ENCODE measurements at regions not wholly inside any gene's neighbourhood (a gene's known extent, or its start where the extent isn't known, plus 50 kb on each side); places are given as distances from the start of the nearest gene placed in this dataset.

- TF ChIP-seq, protein P1, sequence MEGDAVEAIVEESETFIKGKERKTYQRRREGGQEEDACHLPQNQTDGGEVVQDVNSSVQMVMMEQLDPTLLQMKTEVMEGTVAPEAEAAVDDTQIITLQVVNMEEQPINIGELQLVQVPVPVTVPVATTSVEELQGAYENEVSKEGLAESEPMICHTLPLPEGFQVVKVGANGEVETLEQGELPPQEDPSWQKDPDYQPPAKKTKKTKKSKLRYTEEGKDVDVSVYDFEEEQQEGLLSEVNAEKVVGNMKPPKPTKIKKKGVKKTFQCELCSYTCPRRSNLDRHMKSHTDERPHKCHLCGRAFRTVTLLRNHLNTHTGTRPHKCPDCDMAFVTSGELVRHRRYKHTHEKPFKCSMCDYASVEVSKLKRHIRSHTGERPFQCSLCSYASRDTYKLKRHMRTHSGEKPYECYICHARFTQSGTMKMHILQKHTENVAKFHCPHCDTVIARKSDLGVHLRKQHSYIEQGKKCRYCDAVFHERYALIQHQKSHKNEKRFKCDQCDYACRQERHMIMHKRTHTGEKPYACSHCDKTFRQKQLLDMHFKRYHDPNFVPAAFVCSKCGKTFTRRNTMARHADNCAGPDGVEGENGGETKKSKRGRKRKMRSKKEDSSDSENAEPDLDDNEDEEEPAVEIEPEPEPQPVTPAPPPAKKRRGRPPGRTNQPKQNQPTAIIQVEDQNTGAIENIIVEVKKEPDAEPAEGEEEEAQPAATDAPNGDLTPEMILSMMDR (IDR thresholded peaks at IDR 0.05), result no peak
- H3K36me3 ChIP-seq, result no peaks in the 10 kb centered on the region
Measured at GRCh38 chr17:13986855-13987254, 82.4 kb upstream of the COX10 start.

DNA sequence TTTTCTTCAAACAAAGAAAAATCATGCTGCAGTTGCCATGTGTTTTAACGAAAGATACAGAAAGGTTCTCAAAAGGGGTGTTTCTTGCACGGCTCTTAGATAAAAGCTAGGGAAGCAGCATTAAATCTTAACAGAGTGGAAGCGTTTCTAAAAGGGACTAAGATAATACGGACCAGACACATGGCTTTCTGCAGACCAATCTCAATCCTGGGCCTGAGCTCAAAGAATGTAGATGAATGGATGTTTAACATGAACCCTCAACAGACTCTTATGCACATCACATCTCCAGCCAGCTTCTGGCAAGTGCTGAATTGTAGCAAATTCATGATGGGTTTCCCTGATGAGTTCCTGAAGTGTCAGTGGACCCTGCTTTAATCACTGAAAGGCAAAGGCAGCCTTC is 80.2 kb upstream of the COX10 start:
- TF ChIP-seq, protein P1 (IDR thresholded peaks at IDR 0.05), result no peak
- no peaks in the 10 kb centered on the region for H3K36me3 ChIP-seq
- no peak for DNase-seq (ENCODE audit: low spot score)

More at GRCh38 chr17:13986855-13987254, 82.4 kb upstream of the COX10 start:
- Histone ChIP-seq H3K27ac (no peak overlapping the region), H3K27me3 (no peaks in the 10 kb centered on the region), H3K9me3 (no peaks in the 10 kb centered on the region), H3K4me1 (no peaks in the 10 kb centered on the region), H3K4me3 (no peak overlapping the region)
- no peak for DNase-seq (ENCODE audit: low spot score)

DNA sequence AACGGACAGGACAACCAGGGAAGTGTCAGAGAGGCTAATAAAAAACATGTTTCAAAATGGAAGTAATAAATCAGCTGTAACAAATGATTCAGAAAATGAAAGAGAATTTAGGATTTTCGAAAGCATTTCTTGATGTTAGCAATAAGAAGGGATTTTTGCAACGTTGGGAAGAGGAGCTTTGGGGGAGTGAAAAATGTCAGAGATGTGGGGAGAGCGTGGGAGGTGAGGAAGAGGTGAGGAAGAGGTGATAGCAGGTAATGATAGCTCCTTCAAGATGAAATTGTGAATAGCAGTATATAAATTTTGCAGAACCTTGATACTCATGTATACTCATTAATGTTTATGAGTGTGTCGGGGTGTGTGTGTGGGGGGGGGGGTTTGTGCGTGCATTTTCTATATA is 76.2 kb upstream of the COX10 start:
- Histone ChIP-seq H3K4me1 (no peaks in the 10 kb centered on the region), H3K4me3 (no peak overlapping the region), H3K36me3 (no peaks in the 10 kb centered on the region), H3K27me3 (no peaks in the 10 kb centered on the region), H3K9me3 (no peaks in the 10 kb centered on the region), H3K27ac (no peak overlapping the region)
- TF ChIP-seq, protein P1 (IDR thresholded peaks at IDR 0.05), result no peak
- no peak for DNase-seq (ENCODE audit: low spot score)

More for the DNA sequence above, 80.2 kb upstream of the COX10 start:
- no peaks in the 10 kb centered on the region for H3K9me3 ChIP-seq
- no peaks in the 10 kb centered on the region for H3K4me1 ChIP-seq
- H3K27me3 ChIP-seq, result no peaks in the 10 kb centered on the region
- no peak overlapping the region for H3K4me3 ChIP-seq
- H3K27ac ChIP-seq, result no peak overlapping the region

- TF ChIP-seq, protein P1 (IDR thresholded peaks at IDR 0.05), result no peak
- H3K9me3 ChIP-seq, result no peaks in the 10 kb centered on the region
- H3K27me3 ChIP-seq, result no peaks in the 10 kb centered on the region
Measured at GRCh38 chr17:13994050-13994449, 75.3 kb upstream of the COX10 start.

GRCh38 chr17:13995856-13996271 is 73.4 kb upstream of the COX10 start:
- H3K9me3 ChIP-seq, result no peaks in the 10 kb centered on the region

More at GRCh38 chr17:13994050-13994449, 75.3 kb upstream of the COX10 start:
- no peaks in the 10 kb centered on the region for H3K4me1 ChIP-seq
- no peak overlapping the region for H3K27ac ChIP-seq
- no peak overlapping the region for H3K4me3 ChIP-seq
- no peaks in the 10 kb centered on the region for H3K36me3 ChIP-seq
- DNase-seq (ENCODE audit: low spot score), result no peak

DNA sequence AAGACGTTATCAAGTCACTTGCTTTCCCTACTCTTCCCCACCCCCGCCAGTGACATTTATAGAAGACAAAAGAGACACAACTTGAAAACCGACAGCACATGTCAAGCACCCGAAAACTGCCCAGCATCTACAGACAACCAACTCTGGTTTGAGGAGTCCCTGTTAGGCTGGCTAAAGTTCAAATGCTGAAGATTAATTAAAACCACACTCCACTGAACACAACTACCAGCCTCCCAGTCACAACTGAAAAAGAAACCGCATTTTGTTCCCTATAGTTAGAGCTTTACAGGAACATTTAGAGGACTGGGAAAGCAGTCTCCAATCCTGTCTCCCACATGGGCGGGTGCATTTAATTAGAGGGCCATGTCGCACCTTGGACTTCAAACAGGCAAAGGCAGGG is 73.0 kb upstream of the COX10 start:
- H3K27ac ChIP-seq, result no peak overlapping the region
- no peaks in the 10 kb centered on the region for H3K4me1 ChIP-seq
- TF ChIP-seq, protein P1 (IDR thresholded peaks at IDR 0.05), result no peak

More at GRCh38 chr17:13995856-13996271, 73.4 kb upstream of the COX10 start:
- DNase-seq (ENCODE audit: low spot score), result no peak
- H3K4me1 ChIP-seq, result no peaks in the 10 kb centered on the region
- H3K4me3 ChIP-seq, result no peak overlapping the region
- H3K27ac ChIP-seq, result no peak overlapping the region
- H3K36me3 ChIP-seq, result no peaks in the 10 kb centered on the region
- no peaks in the 10 kb centered on the region for H3K27me3 ChIP-seq
- TF ChIP-seq, protein P1 (IDR thresholded peaks at IDR 0.05), result no peak

More for the DNA sequence above, 73.0 kb upstream of the COX10 start:
- DNase-seq (ENCODE audit: low spot score), result no peak
- H3K9me3 ChIP-seq, result no peaks in the 10 kb centered on the region
- H3K36me3 ChIP-seq, result no peaks in the 10 kb centered on the region
- H3K4me3 ChIP-seq, result no peak overlapping the region
- H3K27me3 ChIP-seq, result no peaks in the 10 kb centered on the region

Measured in right atrium auricular region (tissue), 2 donors.